Neuronal stem cell (in vitro differentiated cells): ENCODE measurements at regions not wholly inside any gene's neighbourhood (a gene's known extent, or its start where the extent isn't known, plus 50 kb on each side); places are given as distances from the start of the nearest gene placed in this dataset.
A peak's percentile ranks its signal among the peaks of the same experiment; 100 is the strongest.

ENCODE experiments used
- DNase-seq: peaks from one replicate; pipeline ENCODE4 v3.0.0-alpha.2; 2013; ENCODE audit warnings: low spot score
- H2AFZ ChIP-seq: one replicate; pipeline ENCODE4 v1.6.1; 2013; ENCODE audit warnings: mild to moderate bottlenecking, low read length, inconsistent platforms
- H2AK5ac ChIP-seq: 2 replicates; pipeline ENCODE4 v1.6.1; 2013; ENCODE audit warnings: low read depth, mild to moderate bottlenecking, inconsistent platforms, low read length, moderate library complexity, mixed read lengths
- H2BK120ac ChIP-seq: 2 replicates; pipeline ENCODE4 v1.6.1; 2013; ENCODE audit warnings: low read depth, mild to moderate bottlenecking, inconsistent platforms, low read length, moderate library complexity, mixed read lengths
- H2BK12ac ChIP-seq: one replicate; pipeline ENCODE4 v1.6.1; 2013; ENCODE audit warnings: low read length, inconsistent platforms
- H2BK15ac ChIP-seq: 2 replicates; pipeline ENCODE4 v1.6.1; 2013; ENCODE audit warnings: mild to moderate bottlenecking, low read length, inconsistent platforms, mixed read lengths
- H2BK5ac ChIP-seq: one replicate; pipeline ENCODE4 v1.6.1; 2013; ENCODE audit warnings: inconsistent platforms, mild to moderate bottlenecking, low read length, moderate library complexity
- H3K14ac ChIP-seq: one replicate; pipeline ENCODE4 v1.6.1; 2013; ENCODE audit warnings: low read length, inconsistent platforms
- H3K18ac ChIP-seq: 2 replicates; pipeline ENCODE4 v1.6.1; 2013; ENCODE audit warnings: low read length, inconsistent platforms
- H3K23ac ChIP-seq: 2 replicates; pipeline ENCODE4 v1.6.1; 2013; ENCODE audit warnings: low read depth, mild to moderate bottlenecking, mixed read lengths, low read length, inconsistent platforms; ENCODE audit not compliant: poor library complexity
- H3K27ac ChIP-seq: replicated peaks from 3 replicates; pipeline ENCODE4 v1.5.1; 2013; ENCODE audit warnings: low read length, inconsistent platforms
- H3K27me3 ChIP-seq, 3 experiments: 2 replicates each; pipeline ENCODE4 v1.6.1; 2013; ENCODE audit warnings: low read length in 3 of 3, mild to moderate bottlenecking in 2 of 3, inconsistent platforms in 1 of 3, low read depth in 1 of 3, mixed read lengths in 1 of 3, moderate library complexity in 1 of 3; ENCODE audit not compliant: control insufficient read depth in 3 of 3, insufficient read depth in 3 of 3
- H3K36me3 ChIP-seq, 2 donors: replicated peaks in 1 of 2; 2 replicates each; pipeline ENCODE4 v1.6.1; 2013; ENCODE audit warnings: low read length in 2 of 2; ENCODE audit not compliant: control insufficient read depth in 2 of 2, insufficient read depth in 2 of 2
- H3K4ac ChIP-seq: 2 replicates; pipeline ENCODE4 v1.6.1; 2013; ENCODE audit warnings: inconsistent platforms, mild to moderate bottlenecking, low read length, moderate library complexity
- H3K4me1 ChIP-seq, 2 donors: 1 replicate in 1 of 2; 2 replicates in 1 of 2; pipeline ENCODE4 v1.6.1; 2013; ENCODE audit warnings: low read length in 2 of 2, low read depth in 1 of 2; ENCODE audit not compliant: control insufficient read depth in 2 of 2, insufficient read depth in 1 of 2
- H3K4me2 ChIP-seq: one replicate; pipeline ENCODE4 v1.6.1; 2013; ENCODE audit warnings: mild to moderate bottlenecking, low read length, inconsistent platforms; ENCODE audit not compliant: insufficient read depth, poor library complexity, severe bottlenecking
- H3K4me3 ChIP-seq, 2 donors: 2 replicates each; pipeline ENCODE4 v1.5.1; 2013; ENCODE audit warnings: low read length in 2 of 2, mild to moderate bottlenecking in 2 of 2, inconsistent platforms in 1 of 2, moderate library complexity in 1 of 2
- H3K79me1 ChIP-seq: one replicate; pipeline ENCODE4 v1.6.1; 2013; ENCODE audit warnings: low read depth, mild to moderate bottlenecking, inconsistent platforms, low read length, moderate library complexity
- H3K9ac ChIP-seq: one replicate; pipeline ENCODE4 v1.6.1; 2013; ENCODE audit warnings: mild to moderate bottlenecking, low read depth, low read length, inconsistent platforms; ENCODE audit not compliant: poor library complexity
- H3K9me3 ChIP-seq, 2 donors: replicated peaks in 1 of 2; 2 replicates each; pipeline versions ENCODE3 to v1.6.1; 2013; ENCODE audit warnings: low read length in 2 of 2, mild to moderate bottlenecking in 2 of 2, inconsistent platforms in 1 of 2, low read depth in 1 of 2, mixed read lengths in 1 of 2, moderate library complexity in 1 of 2; ENCODE audit not compliant: control insufficient read depth in 2 of 2, insufficient read depth in 1 of 2
- H4K8ac ChIP-seq: one replicate; pipeline ENCODE4 v1.6.1; 2013; ENCODE audit warnings: low read depth, mild to moderate bottlenecking, inconsistent platforms, low read length, moderate library complexity
- H4K91ac ChIP-seq: one replicate; pipeline ENCODE4 v1.6.1; 2013; ENCODE audit warnings: low read length, low read depth, mild to moderate bottlenecking, inconsistent platforms; ENCODE audit not compliant: poor library complexity
- WGBS, 2 donors: extraction: QIAGEN DNeasy Blood & Tissue Kit; methylation state at CpG; one replicate each; pipeline ENCODE4 v1.1.7; 2013; ENCODE audit warnings: missing lambda C conversion rate in 2 of 2, mixed read lengths in 1 of 2; ENCODE audit not compliant: insufficient read length in 2 of 2, insufficient replicate concordance in 1 of 2; ENCODE audit errors: extremely low coverage in 2 of 2; 5-methylcytosine and 5-hydroxymethylcytosine counted together

- Histone ChIP-seq H3K23ac (no peak overlapping the region), H2BK15ac (no peak overlapping the region), H3K4me3 (no peak overlapping the region), H3K36me3 (no peaks in the 10 kb centered on the region), H4K8ac (no peak overlapping the region), H2AK5ac (no peak overlapping the region), H3K4me2 (no peak overlapping the region), H2BK12ac (no peak overlapping the region), H4K91ac (no peak overlapping the region), H2AFZ (no peak overlapping the region), H3K27ac (no peak overlapping the region), H3K79me1 (no peaks in the 10 kb centered on the region), H3K4me1 (no peaks in the 10 kb centered on the region), H3K9ac (no peak overlapping the region), H3K4ac (no peak overlapping the region), H3K14ac (no peak overlapping the region), H3K9me3 (no peaks in the 10 kb centered on the region), H2BK5ac (no peak overlapping the region), H2BK120ac (no peak overlapping the region), H3K27me3 (no peaks in the 10 kb centered on the region), H3K18ac (no peak overlapping the region)
- no peak for DNase-seq
- WGBS, 2 donors = no CpG with 5 or more reads among the region's 8 CpGs
Measured at GRCh38 chrX:18026166-18026565, 165.1 kb upstream of the RAI2 start.

DNA sequence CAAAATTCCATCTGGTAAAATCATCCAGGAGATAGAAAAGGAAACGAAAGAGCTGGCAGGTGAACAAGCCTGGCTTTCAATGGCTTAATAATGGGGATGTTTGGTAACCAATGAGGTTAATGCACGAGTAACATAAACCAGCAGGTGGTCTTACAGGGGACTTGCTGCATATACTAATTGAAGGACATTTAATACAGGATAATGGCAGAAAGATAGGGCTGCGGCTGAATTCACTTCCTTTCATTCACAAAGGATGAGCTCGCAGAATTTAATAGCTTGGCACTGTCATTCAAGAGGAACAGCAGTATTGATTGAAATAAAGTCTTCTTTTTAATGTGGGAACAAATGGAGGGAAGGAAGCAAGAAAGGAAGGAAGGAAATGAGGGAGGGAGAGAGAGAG, 156.3 kb upstream of the RAI2 start:
- H3K18ac ChIP-seq = no peak overlapping the region
- H3K4me1 ChIP-seq = no peaks in the 10 kb centered on the region
- no peak overlapping the region for H3K4me2 ChIP-seq
- H2BK12ac ChIP-seq = no peak overlapping the region
- no peak overlapping the region for H3K23ac ChIP-seq
- no peaks in the 10 kb centered on the region for H3K9me3 ChIP-seq
- no peak overlapping the region for H2AFZ ChIP-seq
- no peaks in the 10 kb centered on the region for H3K27me3 ChIP-seq
- no CpG with 5 or more reads among the region's 4 CpGs for WGBS, 2 donors
- no peak overlapping the region for H3K14ac ChIP-seq
- H3K4me3 ChIP-seq = no peak overlapping the region
- H2BK15ac ChIP-seq = no peak overlapping the region
- no peaks in the 10 kb centered on the region for H3K79me1 ChIP-seq
- no peak overlapping the region for H3K9ac ChIP-seq
- DNase-seq = no peak
- no peak overlapping the region for H2BK120ac ChIP-seq
- no peak overlapping the region for H4K8ac ChIP-seq
- H3K36me3 ChIP-seq = no peaks in the 10 kb centered on the region
- H3K27ac ChIP-seq = no peak overlapping the region
- no peak overlapping the region for H3K4ac ChIP-seq
- H2BK5ac ChIP-seq = no peak overlapping the region
- no peak overlapping the region for H2AK5ac ChIP-seq
- no peak overlapping the region for H4K91ac ChIP-seq

DNA sequence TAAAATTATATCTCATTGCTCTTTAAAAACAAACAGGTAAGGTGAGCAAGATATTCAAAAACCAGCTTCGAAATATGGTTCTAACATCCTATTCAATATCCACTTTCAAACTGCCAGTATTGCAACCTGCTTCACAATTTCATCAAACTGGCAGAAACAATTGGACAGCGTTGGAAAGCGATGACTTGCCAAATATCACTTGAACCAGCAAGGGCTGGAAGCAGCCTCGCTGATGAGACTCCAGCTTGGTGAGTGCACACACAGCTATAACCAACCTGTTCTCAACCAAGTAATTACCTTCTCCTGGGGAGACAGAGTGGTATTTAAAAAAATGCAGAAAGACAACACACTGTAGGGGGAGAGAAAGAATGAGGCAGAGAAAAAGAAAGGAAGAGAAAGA, 155.8 kb upstream of the RAI2 start:
- Histone ChIP-seq H2AK5ac (no peak overlapping the region), H3K4me1 (no peaks in the 10 kb centered on the region)
- whole genome bisulfite sequencing, 2 donors = no CpG with 5 or more reads among the region's 4 CpGs

DNA sequence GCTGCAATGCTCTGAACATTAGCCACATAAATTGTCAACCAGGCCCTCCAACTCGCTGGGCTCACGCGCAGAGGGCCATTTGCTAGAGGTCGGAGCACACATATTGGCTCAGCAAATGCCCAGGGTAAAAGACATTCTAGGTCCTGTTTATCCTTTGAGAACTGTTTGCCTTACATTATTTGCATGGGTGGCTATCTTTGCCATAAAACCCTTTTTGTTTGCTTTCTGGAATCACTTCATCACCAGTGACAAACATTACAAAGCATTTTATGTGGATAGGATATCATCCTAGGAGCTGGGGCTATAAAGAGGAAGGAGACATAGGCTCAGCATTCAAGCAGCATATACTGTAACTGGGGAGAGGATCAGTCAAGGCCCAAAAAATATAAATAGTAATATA, 149.2 kb upstream of the RAI2 start:
- Histone ChIP-seq H3K9me3 (no peaks in the 10 kb centered on the region), H2AK5ac (no peak overlapping the region), H3K4ac (no peak overlapping the region), H4K8ac (no peak overlapping the region), H3K79me1 (no peaks in the 10 kb centered on the region), H2BK12ac (no peak overlapping the region), H3K18ac (no peak overlapping the region), H3K4me2 (no peak overlapping the region), H3K4me1 (no peaks in the 10 kb centered on the region), H3K36me3 (no peaks in the 10 kb centered on the region), H3K27ac (no peak overlapping the region), H3K4me3 (no peak overlapping the region), H4K91ac (no peak overlapping the region), H3K9ac (no peak overlapping the region), H2BK120ac (no peak overlapping the region), H3K23ac (no peak overlapping the region), H2BK15ac (no peak overlapping the region), H2AFZ (no peak overlapping the region), H3K27me3 (peaks cover 0 to 11% (median 0%) of the 10 kb centered on the region in 3 experiments), H3K14ac (no peak overlapping the region), H2BK5ac (no peak overlapping the region)
- no CpG with 5 or more reads among the region's 4 CpGs for WGBS, 2 donors
- DNase-seq = no peak

More for the DNA sequence above, 155.8 kb upstream of the RAI2 start:
- H3K9me3 ChIP-seq = no peaks in the 10 kb centered on the region
- no peaks in the 10 kb centered on the region for H3K27me3 ChIP-seq
- H4K8ac ChIP-seq = no peak overlapping the region
- H2AFZ ChIP-seq = no peak overlapping the region
- no peak overlapping the region for H3K18ac ChIP-seq
- H2BK120ac ChIP-seq = no peak overlapping the region
- no peak overlapping the region for H3K27ac ChIP-seq
- H3K4ac ChIP-seq = no peak overlapping the region
- H3K4me2 ChIP-seq = peak overlapping the region; percentile 14
- no peak overlapping the region for H2BK15ac ChIP-seq
- H3K36me3 ChIP-seq = no peaks in the 10 kb centered on the region
- no peak overlapping the region for H3K4me3 ChIP-seq
- H3K14ac ChIP-seq = no peak overlapping the region
- H2BK5ac ChIP-seq = no peak overlapping the region
- DNase-seq = no peak
- H3K9ac ChIP-seq = no peak overlapping the region
- no peaks in the 10 kb centered on the region for H3K79me1 ChIP-seq
- no peak overlapping the region for H3K23ac ChIP-seq
- H4K91ac ChIP-seq = no peak overlapping the region
- no peak overlapping the region for H2BK12ac ChIP-seq
